IMR-90 (cell line): ENCODE measurements at regions not wholly inside any gene's neighbourhood (a gene's known extent, or its start where the extent isn't known, plus 50 kb on each side); places are given as distances from the start of the nearest gene placed in this dataset.

Experiments
- ATAC-seq: fragments of 200-7000 bp; cut with Tn5 transposase; 2 replicates; pipeline ENCODE4 v1.9.1; 2020; ENCODE audit warnings: low read depth, mild to moderate bottlenecking, moderate library complexity
- BruUV-seq: library from RNA; stranded (reverse); fragments of 400-500 nt; replicated peaks from 2 replicates; lab custom pipeline; 2021; lab: Mats Ljungman, UMichigan
- CTCF ChIA-PET: fragments of 300-600 bp; formaldehyde crosslinking; extraction: SDS; loops from one replicate; lab custom pipeline; 2021; ENCODE audit warnings: antibody characterized with exemption; lab: Yijun Ruan, JAX
- POLR2A ChIA-PET: fragments of 300-600 bp; sonication (Branson Sonifier 250); formaldehyde crosslinking; loops from one replicate; lab custom pipeline; 2022; ENCODE audit warnings: antibody characterized with exemption; ENCODE audit not compliant: unreplicated experiment; lab: Charles Lee
- DNase-seq: peaks from one replicate; pipeline ENCODE4 v3.0.0; 2013
- H2AFZ ChIP-seq: replicated peaks from 2 replicates; pipeline ENCODE3; 2013; ENCODE audit warnings: low read length, mild to moderate bottlenecking; ENCODE audit not compliant: poor library complexity
- H2AK5ac ChIP-seq: 2 replicates; pipeline ENCODE4 v1.6.1; 2013; ENCODE audit warnings: low read depth, low read length, inconsistent platforms
- H2AK9ac ChIP-seq: replicated peaks from 2 replicates; pipeline ENCODE3; 2013; ENCODE audit warnings: mild to moderate bottlenecking, low read depth, low read length, moderate library complexity; ENCODE audit not compliant: poor library complexity
- H2BK120ac ChIP-seq: 2 replicates; pipeline ENCODE4 v1.6.1; 2013; ENCODE audit warnings: low read depth, low read length, inconsistent platforms
- H2BK15ac ChIP-seq: 3 replicates; pipeline ENCODE4 v1.6.1; 2013; ENCODE audit warnings: low read depth, low read length, inconsistent platforms
- H2BK20ac ChIP-seq: 2 replicates; pipeline ENCODE4 v1.6.1; 2013; ENCODE audit warnings: low read depth, mild to moderate bottlenecking, inconsistent platforms, low read length, moderate library complexity
- H2BK5ac ChIP-seq: 2 replicates; pipeline ENCODE4 v1.6.1; 2013; ENCODE audit warnings: mild to moderate bottlenecking, low read depth, low read length, inconsistent platforms; ENCODE audit not compliant: poor library complexity, severe bottlenecking
- H3K14ac ChIP-seq: replicated peaks from 2 replicates; pipeline ENCODE4 v1.6.1; 2013; ENCODE audit warnings: low read depth, low read length, inconsistent platforms
- H3K18ac ChIP-seq: 2 replicates; pipeline ENCODE4 v1.6.1; 2013; ENCODE audit warnings: low read depth, low read length, control low read depth
- H3K23ac ChIP-seq: 2 replicates; pipeline ENCODE4 v1.6.1; 2013; ENCODE audit warnings: low read depth, low read length, inconsistent platforms
- H3K27ac ChIP-seq: 2 replicates; pipeline ENCODE4 v1.5.1; 2013; ENCODE audit warnings: mild to moderate bottlenecking, control low read depth, low read length; ENCODE audit not compliant: insufficient read depth
- H3K27me3 ChIP-seq: 2 replicates; pipeline ENCODE4 v1.6.1; 2013; ENCODE audit warnings: low read length; ENCODE audit not compliant: control insufficient read depth, insufficient read depth
- H3K36me3 ChIP-seq: 2 replicates; pipeline ENCODE4 v1.6.1; 2013; ENCODE audit warnings: low read length, mixed read lengths; ENCODE audit not compliant: control insufficient read depth, insufficient read depth
- H3K4ac ChIP-seq: 2 replicates; pipeline ENCODE4 v1.6.1; 2013; ENCODE audit warnings: low read depth, low read length, inconsistent platforms
- H3K4me1 ChIP-seq: 2 replicates; pipeline ENCODE4 v1.6.1; 2013; ENCODE audit warnings: low read length, mixed read lengths; ENCODE audit not compliant: control insufficient read depth, insufficient read depth
- H3K4me2 ChIP-seq: 2 replicates; pipeline ENCODE4 v1.6.1; 2013; ENCODE audit warnings: low read depth, mild to moderate bottlenecking, control low read depth, low read length, moderate library complexity
- H3K4me3 ChIP-seq: 2 replicates; pipeline ENCODE4 v1.5.1; 2013; ENCODE audit warnings: low read depth, mild to moderate bottlenecking, control low read depth, low read length, moderate library complexity; ENCODE audit not compliant: insufficient read depth
- H3K56ac ChIP-seq: 2 replicates; pipeline ENCODE4 v1.6.1; 2013; ENCODE audit warnings: low read length, inconsistent platforms; ENCODE audit not compliant: insufficient read depth; ENCODE audit errors: extremely low read depth
- H3K79me1 ChIP-seq, 2 experiments: 2 replicates each; pipeline ENCODE4 v1.6.1; 2013; ENCODE audit warnings: low read length in 2 of 2, inconsistent platforms in 1 of 2, low read depth in 1 of 2
- H3K9ac ChIP-seq: 2 replicates; pipeline ENCODE4 v1.6.1; 2013; ENCODE audit warnings: low read depth, low read length, control low read depth
- H3K9me1 ChIP-seq: 2 replicates; pipeline ENCODE4 v1.6.1; 2013; ENCODE audit warnings: low read length, inconsistent platforms; ENCODE audit not compliant: insufficient read depth
- H3K9me3 ChIP-seq: 2 replicates; pipeline ENCODE4 v1.6.1; 2013; ENCODE audit warnings: low read length; ENCODE audit not compliant: control insufficient read depth, insufficient read depth
- H4K20me1 ChIP-seq: 2 replicates; pipeline ENCODE4 v1.6.1; 2013; ENCODE audit warnings: low read length, inconsistent platforms; ENCODE audit not compliant: insufficient read depth
- H4K5ac ChIP-seq: 2 replicates; pipeline ENCODE4 v1.6.1; 2013; ENCODE audit warnings: mild to moderate bottlenecking, low read depth, low read length, control low read depth
- H4K8ac ChIP-seq, 2 experiments: 2 replicates each; pipeline ENCODE4 v1.6.1; 2013; ENCODE audit warnings: low read depth in 2 of 2, low read length in 2 of 2, control low read depth in 1 of 2, inconsistent platforms in 1 of 2
- H4K91ac ChIP-seq: 2 replicates; pipeline ENCODE4 v1.6.1; 2013; ENCODE audit warnings: low read depth, low read length, inconsistent platforms; ENCODE audit not compliant: insufficient read depth
- BHLHE40 ChIP-seq: fragments of 150-350 bp; IDR thresholded peaks from 2 replicates; pipeline ENCODE4 v1.6.1; 2016; ENCODE audit warnings: mild to moderate bottlenecking, low read depth, low read length
- MAFK ChIP-seq: IDR thresholded peaks from 2 replicates; pipeline ENCODE4 v1.6.1; 2012; ENCODE audit warnings: low read depth, low read length, improper control_type of control experiment
- WGBS, 2 experiments: methylation state at CpG; one replicate each; pipeline versions ENCODE4 v1.1.5 to v1.1.7; 2013; ENCODE audit warnings: missing lambda C conversion rate in 2 of 2; ENCODE audit not compliant: insufficient read length in 1 of 2; ENCODE audit errors: extremely low coverage in 2 of 2; 5-methylcytosine and 5-hydroxymethylcytosine counted together
- dilution Hi-C: fragments of 300-500 bp; cut with HindIII; formaldehyde crosslinking; loops from one replicate; pipeline ENCODE4 v1.14.3; 2018; ENCODE audit warnings: low sequenced_read_pairs; ENCODE audit not compliant: unreplicated experiment
- in situ Hi-C: fragments of 300-500 bp; cut with MboI; formaldehyde crosslinking; loops from 3 replicates; pipeline ENCODE4 v1.14.3; 2019; ENCODE audit warnings: low sequenced_read_pairs, inconsistent platforms, mixed read lengths
- intact Hi-C: fragments of 100-400 bp; cut with micrococcal nuclease; formaldehyde crosslinking; loops from 2 replicates; pipeline ENCODE4 v1.10.0; 2022

DNA sequence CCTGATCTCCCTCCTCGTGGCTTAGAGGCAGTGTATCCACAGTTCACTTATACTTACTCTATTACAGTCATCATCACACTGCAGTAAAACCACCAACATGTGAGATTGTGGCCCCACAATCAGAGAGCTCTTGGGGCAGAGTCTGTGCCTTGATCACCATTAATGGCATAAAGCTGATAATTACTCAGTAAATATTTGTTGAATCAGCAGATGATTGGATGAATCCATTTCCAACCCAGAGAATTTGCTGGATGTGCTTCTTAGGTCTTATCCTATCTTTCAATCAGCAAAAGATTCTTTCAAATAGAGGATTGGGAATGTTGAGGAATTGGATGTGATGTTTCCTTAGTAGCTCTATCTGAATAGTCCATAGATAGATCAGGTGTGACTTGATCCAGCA is 88.8 kb upstream of the PITX1 start:
- Histone ChIP-seq H2AFZ (no peak overlapping the region), H3K4me2 (no peak overlapping the region), H3K79me1 (no peaks in the 10 kb centered on the region), H3K4me3 (no peak overlapping the region), H3K4me1 (peaks cover 18% of the 10 kb centered on the region), H3K56ac (no peak overlapping the region), H2BK5ac (no peak overlapping the region), H2BK120ac (no peak overlapping the region), H4K91ac (no peak overlapping the region), H4K20me1 (no peaks in the 10 kb centered on the region; the same call in 1 of the 2 replicates), H3K27ac (no peak overlapping the region), H3K36me3 (no peaks in the 10 kb centered on the region), H3K9ac (no peak overlapping the region), H3K27me3 (no peaks in the 10 kb centered on the region; the same call in 1 of the 2 replicates), H4K8ac (no peak overlapping the region), H3K14ac (no peak overlapping the region), H3K9me3 (no peaks in the 10 kb centered on the region), H2AK9ac (no peak overlapping the region), H3K4ac (no peak overlapping the region), H3K23ac (no peak overlapping the region), H2BK20ac (no peak overlapping the region), H4K5ac (no peak overlapping the region), H2AK5ac (no peak overlapping the region), H2BK15ac (no peak overlapping the region), H3K18ac (no peak overlapping the region), H3K9me1 (peaks cover 7% of the 10 kb centered on the region; the same call in 1 of the 2 replicates)
- intact Hi-C loops = no loop called here
- WGBS, 2 experiments = no CpG with 5 or more reads among the region's 1 CpG
- CTCF ChIA-PET = no interaction called here
- dilution Hi-C loops = no loop called here
- no TSS peak for BruUV-seq
- no peak for DNase-seq
- no peak for ATAC-seq
- in situ Hi-C loops = no loop called here
- no peak for TF ChIP-seq BHLHE40
- TF ChIP-seq MAFK = 0 out of 2 replicates have a peak, but pooled peaks have one; percentile 9
- POLR2A ChIA-PET = no interaction called here
